ENCODE measurements at regions not wholly inside any gene's neighbourhood (a gene's known extent, or its start where the extent isn't known, plus 50 kb on each side); places are given as distances from the start of the nearest gene placed in this dataset.

DNA sequence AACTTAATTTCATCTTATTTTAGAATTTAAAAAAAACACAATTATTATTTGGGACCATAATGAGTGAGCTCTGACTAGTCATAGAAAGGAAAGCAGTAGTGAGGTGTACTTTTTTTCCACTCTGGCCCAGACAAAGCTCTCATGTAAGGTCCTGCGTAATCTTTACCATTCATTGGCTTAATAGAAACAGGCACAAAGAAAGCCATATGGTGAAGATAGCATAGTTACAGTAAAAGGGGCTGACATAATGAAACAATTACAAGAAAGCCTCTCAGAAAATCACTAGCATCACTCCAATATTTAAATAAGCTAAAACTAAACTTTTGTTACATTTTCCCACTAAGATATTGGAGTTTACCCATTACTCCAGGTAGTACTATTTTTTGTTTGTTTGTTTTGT, 384.6 kb upstream of the ALCAM start:
- DNase-seq: no peak

DNA sequence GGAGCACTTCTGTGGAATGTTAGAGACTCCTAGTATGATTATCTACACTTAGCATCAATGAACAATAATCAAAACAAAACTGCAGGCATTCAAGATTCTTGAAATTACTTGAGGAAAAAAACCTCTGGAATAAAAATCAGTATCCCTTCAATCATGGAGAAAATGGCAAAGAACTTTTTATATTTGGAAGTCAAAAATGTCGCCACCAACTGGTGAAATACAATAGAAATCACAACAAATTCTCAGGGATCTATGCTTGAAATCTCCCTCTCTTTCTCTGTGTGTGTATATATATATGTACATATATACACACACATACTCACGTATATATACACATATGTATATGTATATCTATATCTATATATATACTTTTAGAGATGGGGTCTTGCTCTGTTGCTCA, 378.9 kb upstream of the ALCAM start:
- DNase-seq: no peak

DNA sequence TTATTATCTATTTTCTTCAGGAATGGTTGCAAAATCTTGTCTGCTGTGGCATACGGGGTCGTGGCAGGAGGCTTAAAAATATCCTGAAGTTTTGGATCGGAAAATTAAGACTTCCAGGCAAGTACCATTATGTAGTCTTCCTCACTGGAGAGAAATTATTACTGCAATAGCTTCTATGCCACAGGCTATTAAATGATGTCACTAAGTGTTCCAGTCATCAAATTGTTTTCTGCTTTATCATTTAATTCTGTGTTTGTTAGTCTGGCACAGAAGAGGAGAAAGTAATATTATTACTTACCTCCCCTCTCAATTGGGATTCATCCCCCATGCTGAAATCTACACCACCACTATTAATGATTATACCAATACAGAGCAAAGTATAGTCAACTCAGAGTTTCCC, 378.2 kb upstream of the ALCAM start:
- no peak for DNase-seq

DNA sequence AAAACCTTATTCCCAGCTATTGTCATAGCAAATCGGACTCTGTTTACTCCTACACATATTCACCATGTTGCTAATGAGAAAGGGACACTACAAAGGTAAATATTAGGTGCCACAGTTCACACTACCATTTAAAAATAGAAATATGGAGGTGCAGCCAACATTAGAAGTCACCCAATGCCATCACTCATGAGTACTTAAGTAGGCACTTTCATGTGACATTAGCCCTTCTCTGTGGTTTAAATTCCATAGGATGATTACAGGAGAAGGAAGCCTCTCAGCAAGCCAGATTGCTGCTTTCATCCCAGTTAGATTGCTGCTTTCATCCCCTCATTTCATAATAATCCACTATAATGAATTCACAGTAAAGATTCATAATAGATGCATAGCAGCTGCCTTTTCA, 376.8 kb upstream of the ALCAM start:
- no peak for DNase-seq

- DNase-seq: no peak
Measured at GRCh38 chr3:104990758-104991157, 376.0 kb upstream of the ALCAM start.

- DNase-seq: no peak
Measured at GRCh38 chr3:104992676-104993075, 374.0 kb upstream of the ALCAM start.

DNA sequence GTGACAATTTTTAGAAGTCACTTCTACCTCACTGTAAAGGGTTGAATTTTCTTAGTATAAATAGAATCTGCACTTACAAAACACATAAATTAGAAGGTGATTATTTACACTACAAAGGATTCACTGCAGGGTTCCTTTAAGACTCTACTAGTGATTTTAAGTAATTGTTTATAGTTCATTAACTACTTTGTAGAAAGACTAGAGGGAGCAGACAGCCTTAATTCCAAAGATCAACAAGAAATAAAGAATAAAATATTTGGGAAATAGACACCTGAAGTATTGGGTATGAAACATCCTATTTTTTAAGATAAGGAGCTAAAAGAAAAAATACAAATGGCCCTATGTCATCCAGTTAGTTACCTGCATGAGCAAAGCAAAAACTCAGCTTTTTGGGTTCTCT, 360.5 kb upstream of the ALCAM start:
- DNase-seq: no peak

GRCh38 chr3:105013657-105014056, 353.1 kb upstream of the ALCAM start:
- DNase-seq: no peak

DNA sequence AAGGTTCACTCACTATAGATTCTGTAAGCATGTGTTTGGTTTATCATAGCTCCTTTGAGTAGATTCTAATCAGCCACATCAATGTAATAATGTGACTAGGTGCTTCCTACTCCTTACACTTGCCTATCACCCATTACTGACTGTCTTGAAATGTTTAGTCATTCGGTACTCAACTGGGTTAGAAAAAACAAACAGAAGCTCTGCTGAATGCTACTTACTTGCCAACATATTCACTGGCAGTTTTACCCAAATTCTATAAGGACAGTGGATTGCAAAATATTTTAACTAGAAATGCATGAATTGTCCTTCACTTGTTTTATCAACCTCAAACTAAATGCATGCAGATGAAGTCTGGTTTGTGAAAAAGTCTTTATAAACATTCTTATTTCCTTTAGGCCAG, 352.1 kb upstream of the ALCAM start:
- no peak for DNase-seq

- no peak for DNase-seq
Measured at GRCh38 chr3:105022813-105023212, 343.9 kb upstream of the ALCAM start.

DNA sequence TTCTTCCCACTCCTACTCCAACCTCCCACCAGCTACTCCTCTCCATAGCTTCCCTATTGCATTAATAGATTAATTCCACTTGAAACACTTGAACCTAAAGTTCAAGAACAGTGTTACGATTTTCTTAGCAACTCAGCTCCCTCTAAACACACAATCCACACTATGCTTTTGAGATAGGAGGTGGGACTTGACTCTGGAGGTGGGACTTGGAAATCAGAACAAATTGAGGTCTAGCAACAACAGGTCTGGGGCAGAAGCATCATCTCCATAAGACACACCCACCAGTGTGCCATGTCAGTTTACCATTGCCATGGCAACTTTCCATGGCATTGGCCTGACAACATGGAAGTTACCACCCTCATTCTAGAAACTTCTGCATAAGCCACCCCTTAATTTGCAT, 336.5 kb upstream of the ALCAM start:
- no peak for DNase-seq

DNA sequence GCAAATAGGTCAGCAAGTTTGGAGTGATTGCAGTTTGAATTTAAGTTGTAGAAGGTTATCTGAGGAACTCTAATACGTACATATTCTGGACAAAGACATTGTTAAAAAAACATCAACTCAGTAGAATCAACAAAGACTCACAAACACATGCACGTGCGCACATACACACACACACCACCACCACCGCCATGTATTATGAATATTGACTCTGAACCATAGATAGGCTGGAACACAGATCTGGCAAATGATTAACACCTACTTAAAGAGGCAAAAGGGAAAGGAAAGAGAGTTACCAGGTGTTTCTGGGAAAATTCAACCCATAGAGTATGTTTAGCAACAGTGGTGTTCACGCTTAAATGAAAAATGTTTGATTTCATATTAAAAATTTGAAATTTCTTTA, 334.2 kb upstream of the ALCAM start:
- DNase-seq: no peak

DNA sequence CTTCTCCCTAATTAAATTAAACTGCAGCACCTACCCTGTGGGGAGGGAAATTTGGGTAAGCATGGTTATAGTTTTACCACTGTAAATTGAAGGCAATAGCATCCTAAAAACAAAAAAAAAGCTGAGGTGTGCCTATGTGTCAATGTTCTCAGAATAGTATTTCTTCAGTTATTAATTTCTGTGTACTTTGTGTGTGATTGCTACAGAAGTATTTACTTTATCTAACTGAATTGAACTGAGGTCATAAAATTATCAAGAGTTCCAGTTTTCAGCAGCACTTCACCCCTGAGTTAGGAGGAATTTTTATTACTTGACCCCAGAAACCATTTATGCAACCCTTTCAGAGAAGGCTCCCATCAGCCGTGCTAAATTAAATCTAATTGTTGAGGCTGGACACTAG, 333.6 kb upstream of the ALCAM start:
- DNase-seq: no peak

- DNase-seq: no peak
Measured at GRCh38 chr3:105039004-105039403, 327.7 kb upstream of the ALCAM start.

GRCh38 chr3:105040026-105040622, 326.6 kb upstream of the ALCAM start:
- no peak for DNase-seq

GRCh38 chr3:105042586-105042985, 324.1 kb upstream of the ALCAM start:
- no peak for DNase-seq

DNA sequence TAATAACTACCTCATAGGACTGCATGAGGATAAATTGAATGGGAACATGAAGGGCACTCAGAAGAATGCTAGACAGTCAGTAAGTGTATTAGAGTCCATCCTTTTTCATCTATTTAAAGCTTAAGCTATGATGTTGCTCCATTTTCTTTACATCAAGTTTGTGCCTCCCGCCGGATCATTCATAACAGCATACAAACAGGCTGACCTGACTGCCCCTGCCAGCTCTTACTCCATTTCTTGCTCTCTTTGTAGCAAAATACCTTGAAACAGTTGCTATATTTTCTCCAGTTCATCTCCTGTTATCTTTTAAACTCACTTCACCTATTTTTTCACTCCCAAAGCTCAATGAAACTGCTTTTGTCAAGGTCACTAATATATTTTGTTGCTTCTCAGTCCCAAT, 315.6 kb upstream of the ALCAM start:
- no peak for DNase-seq

- no peak for DNase-seq
Measured at GRCh38 chr3:105051972-105052371, 314.7 kb upstream of the ALCAM start.

DNA sequence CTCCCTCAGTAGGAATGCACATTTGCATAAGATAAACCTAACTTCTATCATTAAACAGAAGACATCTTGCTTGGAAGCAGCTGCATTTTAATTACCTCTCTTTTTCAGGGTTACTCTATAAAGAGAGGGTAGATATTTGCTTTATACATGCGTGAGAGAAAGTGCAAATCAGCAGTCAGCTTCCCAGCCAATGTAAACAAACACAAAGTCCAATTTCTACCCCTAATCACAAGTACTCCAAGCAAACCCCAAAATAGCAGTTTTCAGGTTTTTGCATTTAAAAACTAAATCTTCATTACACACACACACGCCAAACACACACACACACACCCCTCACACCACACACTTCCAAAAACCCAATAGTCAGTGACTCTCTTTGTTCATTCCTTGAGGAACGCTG, 303.9 kb upstream of the ALCAM start:
- DNase-seq: no peak

DNA sequence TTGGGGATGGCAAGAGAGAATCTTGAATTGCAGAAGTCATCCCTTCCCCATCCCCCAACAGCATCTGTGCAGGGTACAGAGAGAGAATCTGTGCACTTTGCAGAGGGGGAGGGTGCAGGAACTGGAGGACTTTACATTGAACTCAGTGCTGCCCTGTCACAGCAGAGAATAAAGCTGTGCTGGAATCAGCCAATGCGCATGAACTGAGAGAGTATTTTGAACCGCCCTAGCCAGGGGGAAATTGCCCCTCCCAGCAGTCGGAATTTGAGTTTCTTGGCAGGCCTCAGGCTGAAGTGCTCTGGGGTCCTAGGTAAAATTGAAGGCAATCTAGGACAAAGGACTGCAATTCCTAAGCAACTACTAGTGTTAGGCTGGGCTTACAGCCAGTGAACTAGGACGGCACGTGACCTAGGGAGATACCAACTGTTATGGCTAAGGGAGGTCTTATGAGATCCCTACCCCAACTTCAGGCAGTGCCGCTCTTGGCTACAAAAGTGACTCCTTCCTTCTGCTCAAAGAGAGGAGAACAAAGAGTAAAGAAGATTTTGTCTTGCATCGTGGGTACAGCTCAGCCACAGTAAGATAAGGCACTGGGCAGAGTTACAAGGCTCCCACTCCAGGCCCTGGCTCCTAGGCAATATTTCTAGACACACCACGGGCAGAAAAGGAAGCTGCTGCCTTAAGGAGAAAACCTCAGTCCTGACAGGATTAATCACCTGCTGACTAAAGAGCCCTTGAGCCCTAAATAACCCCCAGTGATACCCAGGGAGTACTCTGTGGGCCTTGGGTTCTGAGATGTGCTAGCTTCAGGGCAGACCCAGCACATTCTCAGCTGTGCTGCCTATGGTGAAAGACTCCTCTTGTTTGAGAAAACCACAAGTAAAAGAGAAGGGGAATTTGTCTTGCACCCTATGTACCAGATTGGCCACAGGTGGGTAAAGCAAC, 300.5 kb upstream of the ALCAM start:
- DNase-seq: no peak

DNA sequence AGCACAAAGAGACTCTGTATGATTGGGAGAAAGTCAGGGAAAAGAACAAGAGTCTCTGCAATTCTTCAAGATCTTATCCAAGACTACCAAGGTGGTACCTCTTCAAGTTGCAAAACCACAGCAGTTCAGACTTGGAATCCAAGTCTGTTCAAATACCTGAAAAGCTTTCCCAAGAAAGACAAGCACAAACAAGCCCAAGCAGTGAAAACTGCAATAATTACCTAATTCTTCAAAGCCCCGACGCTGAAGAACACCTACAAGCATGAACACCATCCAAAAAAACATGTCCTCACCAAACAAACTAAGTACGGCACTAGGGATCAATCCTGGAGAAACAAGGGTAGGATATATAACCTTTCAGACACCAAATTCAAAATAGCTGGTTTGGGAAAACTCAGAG, 299.3 kb upstream of the ALCAM start:
- DNase-seq: no peak

DNA sequence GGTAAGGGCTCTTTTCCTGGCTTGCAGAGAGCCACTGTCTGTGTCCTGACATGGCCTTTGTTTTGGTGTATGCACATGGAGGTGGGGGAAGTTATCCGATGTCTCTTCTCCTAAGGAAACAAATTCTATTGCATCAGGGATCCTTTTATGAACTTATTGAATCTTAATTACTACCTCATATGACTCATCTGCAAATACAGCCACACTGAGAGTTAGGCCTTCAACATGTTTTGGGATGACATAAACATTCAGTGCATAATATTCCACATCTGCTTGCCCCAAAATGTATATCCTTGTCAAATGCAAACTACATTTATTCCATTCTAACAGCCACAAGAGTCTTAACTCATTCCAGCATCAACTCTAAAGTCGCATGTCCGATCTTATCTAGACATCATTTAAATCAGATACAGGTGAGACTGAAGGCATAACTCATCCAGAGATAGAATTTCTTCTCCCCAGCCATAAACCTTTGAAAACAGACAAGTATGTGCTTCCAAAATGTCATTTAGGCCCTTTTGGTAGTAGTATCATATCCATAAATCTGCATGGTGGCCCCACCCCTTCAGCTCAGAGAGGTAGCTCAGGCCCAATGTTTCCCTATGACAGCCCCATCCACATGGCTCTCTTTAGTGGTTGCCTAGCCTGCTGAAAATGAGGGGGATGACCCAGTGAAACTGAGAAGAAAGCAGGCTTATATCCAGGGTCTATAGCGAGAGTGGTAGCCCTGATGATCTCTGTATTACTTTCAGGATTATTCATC, 289.5 kb upstream of the ALCAM start:
- no peak for DNase-seq

DNA sequence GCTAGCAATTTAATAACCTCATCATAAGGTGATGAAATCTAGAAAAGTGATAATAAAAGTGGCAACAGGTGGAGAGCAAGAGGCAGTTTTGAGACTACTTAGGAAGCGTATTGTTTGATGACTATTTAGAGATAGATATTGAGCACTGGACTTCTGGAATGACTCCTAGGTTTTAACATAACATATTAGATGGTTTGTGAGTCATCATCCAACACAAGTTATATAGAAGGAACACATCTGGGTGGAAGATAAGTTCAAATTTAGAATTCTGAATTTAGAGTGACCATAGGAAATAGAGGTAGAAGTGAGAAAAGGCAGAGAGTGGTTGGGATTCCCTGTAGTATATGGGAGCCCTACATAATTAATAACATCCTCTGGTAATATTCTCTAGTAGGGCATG, 282.8 kb upstream of the ALCAM start:
- DNase-seq: no peak

DNA sequence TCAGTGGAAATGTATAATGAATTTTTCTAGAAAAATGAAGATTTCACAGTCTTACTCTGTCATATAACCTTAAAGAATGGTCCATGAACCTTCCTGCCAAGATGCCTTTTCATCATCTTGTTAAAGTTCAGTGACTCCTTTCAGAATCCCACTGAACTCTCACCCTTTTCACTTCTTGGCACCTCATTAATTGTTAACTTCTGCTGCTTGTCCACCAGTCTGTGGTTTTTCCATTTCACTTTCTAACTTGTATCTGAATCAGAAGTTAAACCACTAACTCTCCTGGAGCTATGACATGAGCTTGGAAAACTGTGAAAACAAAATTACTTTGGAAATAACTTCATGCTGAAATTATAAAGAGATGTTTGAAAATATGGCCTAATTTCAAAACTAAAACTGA, 281.2 kb upstream of the ALCAM start:
- DNase-seq: no peak
